NOMO-1 treated with DMSO at 0.1 percent for 48 hours (cell line): ENCODE measurements at regions not wholly inside any gene's neighbourhood (a gene's known extent, or its start where the extent isn't known, plus 50 kb on each side); places are given as distances from the start of the nearest gene placed in this dataset.

ENCODE experiments used
- DNase-seq: peaks from one replicate; lab custom pipeline; 2025; ENCODE audit not compliant: unreplicated experiment; lab: John Stamatoyannopoulos, UW

DNA sequence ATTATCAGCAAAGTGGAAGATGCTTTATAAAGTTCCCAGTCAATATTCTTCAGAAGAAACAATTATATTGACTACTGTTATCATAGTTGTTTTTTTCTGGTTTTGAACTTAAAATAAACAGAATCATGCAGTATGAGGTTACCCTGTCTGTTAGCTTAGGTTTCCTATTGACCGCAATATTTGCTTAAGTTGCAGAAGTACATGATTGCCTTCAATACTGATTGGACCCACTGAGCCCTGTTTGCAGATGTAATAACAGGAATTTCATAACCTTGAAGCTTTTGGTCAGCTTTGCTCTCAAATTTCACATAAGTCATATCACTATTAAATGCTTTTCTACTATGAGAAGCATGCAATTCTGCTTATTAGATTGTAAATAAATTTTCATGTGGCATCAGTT is 229.1 kb upstream of the FSTL5 start:
- DNase-seq: no peak

DNA sequence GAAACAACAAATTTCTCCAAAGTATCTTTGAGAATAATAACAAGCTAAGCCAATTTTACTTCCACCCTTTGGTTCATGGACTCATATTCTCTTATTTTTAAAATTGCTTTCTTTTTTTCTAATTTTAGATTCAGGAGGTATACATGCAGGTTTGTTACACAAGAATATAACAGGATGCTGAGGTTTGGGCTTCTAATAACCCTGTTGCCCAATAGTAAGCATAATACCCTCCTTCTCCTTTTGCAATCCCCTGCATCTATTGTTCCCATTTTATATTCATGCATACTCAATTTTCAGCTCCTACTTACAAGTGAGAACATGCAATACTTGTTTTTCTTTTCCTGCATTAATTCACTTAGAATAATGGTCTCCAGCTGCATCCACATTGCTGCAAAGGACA is 202.3 kb upstream of the FSTL5 start:
- DNase-seq: peak; percentile 81

DNA sequence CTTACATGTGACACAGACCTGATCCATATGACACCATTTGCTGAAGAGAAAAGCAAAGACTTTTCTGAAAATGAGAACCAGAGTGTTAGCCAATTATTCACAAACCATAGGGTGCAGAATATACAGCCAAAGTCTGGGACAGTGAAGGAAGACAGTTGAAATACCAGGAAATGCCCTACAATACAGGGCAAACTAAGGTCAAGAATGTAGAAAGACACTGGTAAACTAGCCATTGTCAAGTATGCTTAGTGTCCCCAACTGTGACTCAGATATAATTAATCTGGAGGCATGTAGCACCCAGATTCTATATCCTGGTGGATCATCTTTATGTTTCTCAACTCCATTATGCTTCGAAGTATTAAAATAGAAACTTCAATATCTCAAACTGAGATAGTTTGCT is 200.9 kb upstream of the FSTL5 start:
- peak; percentile 23 for DNase-seq

- no peak for DNase-seq
Measured at GRCh38 chr4:162360369-162361149, 196.8 kb upstream of the FSTL5 start.

DNA sequence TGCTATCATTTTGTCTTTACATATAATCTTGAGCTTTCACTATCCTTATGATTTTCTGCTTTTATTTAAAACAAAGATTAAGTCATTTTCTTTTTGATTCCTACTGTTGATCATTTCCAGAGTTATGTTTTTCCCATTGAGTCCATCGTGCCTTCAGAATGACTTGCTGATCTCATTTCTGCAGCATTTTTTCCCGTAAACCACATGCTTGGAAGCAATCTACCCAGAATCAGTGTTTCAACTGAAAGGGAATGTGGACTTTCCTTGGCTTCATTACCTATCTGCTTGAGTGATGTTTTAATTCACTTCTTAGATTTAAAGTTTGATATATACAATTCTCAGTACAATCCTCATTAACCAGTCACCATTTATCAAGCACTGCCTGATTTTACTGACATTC is 192.4 kb upstream of the FSTL5 start:
- no peak for DNase-seq

DNA sequence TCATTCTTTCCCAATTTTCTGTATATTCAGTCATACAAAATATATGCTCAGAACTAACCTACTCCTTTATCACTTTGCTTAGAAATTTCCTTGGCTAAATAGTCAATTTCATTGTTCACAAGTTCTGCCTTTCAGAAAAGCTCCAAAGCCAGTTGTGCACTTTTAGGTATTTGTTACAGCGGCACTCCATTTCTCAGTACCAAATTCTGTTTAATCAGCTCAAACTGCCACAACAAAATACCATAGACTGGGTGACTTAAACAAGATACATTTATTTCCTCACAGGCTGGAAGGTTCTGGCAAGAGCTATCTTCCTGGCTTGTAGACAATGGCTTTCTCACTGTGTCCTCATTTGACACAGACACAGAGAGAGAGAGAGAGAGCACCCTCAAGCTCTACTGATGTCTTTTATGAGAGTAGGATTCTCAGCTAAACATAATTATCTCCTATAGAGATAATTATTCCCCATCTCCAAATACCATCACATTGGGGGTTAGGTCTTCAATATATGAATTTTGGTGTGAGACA is 188.8 kb upstream of the FSTL5 start:
- no peak for DNase-seq

DNA sequence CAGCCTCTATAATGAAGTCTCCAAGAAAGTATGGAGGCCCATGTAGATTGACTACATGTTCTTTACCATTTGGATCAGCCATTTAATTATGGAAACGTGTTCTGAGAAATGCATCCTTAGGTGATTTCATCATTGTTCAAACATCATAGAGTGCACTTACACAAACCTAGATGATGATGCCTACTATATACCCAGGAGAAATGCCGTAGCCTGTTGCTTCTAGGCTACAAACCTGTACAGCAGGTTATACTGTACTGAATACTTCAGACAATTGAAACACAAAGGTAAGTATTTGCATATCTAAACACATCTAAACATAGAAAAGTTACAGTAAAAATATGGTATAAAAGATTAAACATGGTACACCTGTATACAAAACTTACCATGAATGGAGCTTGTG is 186.5 kb upstream of the FSTL5 start:
- DNase-seq: no peak

GRCh38 chr4:162349395-162349794 is 185.6 kb upstream of the FSTL5 start:
- DNase-seq: no peak

DNA sequence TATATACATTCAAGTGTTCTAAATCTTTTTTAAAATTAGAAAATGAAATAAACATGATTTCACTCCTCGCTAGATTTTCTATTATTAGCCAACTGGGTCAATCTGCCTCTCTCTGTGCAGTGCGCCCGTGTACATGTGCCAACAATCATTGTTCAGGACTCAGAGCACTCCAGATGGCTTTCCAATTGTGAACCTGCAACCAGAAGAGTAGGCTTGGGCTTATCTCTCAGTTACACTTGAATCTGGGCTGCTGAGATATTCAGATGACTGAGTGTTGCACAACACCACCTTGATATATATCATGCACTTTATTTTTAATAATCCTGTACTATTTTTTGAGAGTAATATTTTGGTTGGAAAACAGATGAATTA is 184.0 kb upstream of the FSTL5 start:
- DNase-seq: no peak

DNA sequence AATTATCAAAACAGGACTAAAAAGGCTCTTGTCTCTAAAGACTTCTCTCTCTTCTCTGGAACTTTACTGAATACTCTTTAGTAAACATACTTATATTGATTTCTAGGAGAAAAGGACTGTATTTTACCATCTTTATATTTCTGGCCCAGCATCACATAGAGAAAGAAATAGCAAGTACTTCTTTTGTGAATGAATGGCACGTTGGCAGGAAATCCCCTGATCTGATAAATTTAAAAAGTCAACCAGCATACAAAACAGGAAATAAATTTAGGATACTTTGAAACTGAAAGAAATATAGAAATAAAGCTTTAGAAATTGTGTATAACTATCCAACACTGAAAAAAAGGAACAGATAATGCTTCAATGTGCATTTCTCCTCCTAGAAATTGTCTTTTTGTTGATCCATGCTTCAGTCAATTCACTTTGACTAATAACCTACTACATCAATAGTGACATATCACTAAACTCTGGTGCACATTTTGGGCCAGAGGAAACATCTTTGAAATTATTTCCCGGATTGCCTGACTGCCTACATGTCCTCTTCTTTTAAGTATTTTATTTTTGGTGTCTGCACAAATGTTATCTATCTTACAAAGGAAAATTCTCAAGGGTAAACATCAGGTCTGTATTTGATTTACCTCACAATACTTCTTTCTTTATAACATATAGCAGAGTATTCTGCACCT is 183.5 kb upstream of the FSTL5 start:
- DNase-seq: no peak

GRCh38 chr4:162343967-162344366 is 180.2 kb upstream of the FSTL5 start:
- DNase-seq: no peak

DNA sequence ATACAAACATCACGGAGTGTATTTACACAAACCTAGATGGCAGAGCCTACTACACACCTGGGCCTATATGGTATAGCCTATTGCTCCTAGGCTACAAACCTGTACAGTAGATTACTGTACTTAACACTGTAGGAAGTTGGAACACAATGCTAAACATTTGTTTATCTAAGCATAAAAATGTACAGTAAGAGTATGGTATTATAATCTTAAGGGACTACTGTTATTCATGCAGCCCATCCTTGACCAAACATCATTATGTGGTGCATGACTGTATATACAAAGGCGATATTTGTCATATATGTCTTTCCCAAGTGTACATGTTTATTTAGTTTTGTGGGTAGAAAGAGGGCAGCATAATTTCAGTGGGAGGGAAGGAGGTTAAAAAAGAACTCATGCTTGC is 177.7 kb upstream of the FSTL5 start:
- DNase-seq: no peak

DNA sequence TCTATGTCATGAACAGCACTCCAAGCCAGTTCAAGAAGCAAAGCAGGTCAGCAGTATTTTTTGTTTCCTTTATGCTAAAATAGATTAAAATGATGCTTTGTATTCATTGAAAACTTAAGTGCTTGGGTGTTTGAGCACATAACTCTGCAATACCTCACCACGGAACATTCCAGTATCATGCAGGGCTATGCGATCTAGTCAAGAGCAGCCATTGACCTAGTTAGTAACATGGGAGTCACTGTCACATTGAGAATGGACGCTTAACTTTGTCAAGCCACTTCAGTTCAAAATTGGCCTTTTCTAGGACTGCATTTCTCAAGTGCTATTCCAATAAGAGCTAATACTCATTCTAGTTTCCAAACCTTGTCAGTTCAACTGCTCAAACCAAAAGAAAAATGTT is 160.1 kb upstream of the FSTL5 start:
- no peak for DNase-seq

GRCh38 chr4:162322054-162322453 is 158.3 kb upstream of the FSTL5 start:
- no peak for DNase-seq

- no peak for DNase-seq
Measured at GRCh38 chr4:162285753-162286152, 122.0 kb upstream of the FSTL5 start.

GRCh38 chr4:162282684-162283083 is 118.9 kb upstream of the FSTL5 start:
- no peak for DNase-seq

DNA sequence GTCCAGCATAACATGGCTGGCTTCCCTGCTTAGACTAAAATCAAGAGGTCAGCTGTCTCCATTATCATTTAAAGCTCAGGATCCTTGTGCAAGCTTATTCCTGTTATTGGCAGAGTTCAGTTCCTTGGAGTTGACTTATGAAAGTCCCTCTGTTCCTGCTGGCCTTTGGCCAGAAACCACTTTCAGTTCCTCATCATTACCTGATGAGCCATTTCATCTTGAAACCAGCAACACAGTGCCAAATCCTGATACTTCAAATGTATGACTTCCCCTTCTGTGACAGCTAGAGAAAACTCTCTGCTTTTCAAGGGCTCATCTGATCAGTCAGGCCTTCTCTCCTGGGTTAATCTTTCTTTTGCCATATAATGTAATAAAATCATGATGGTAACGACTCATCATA is 110.6 kb upstream of the FSTL5 start:
- peak; percentile 96 for DNase-seq

DNA sequence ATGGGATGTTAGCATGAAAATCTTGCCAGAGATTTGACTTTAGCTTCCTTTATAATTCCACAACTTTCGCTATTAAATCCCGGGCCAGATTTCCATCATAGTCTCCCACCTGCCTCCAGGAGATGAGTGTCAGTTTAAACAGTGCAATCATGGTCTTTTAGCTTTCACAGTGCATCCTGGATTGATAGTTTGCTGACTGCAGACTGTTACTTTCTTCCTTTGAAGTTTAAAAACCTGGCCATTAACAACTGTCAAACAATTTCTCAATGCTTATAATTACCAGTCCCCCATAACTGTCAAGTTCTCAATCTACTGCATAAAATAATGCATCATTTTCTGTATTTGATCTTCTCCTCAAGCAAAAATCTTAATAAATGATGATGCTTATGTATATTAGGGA is 108.4 kb upstream of the FSTL5 start:
- no peak for DNase-seq

DNA sequence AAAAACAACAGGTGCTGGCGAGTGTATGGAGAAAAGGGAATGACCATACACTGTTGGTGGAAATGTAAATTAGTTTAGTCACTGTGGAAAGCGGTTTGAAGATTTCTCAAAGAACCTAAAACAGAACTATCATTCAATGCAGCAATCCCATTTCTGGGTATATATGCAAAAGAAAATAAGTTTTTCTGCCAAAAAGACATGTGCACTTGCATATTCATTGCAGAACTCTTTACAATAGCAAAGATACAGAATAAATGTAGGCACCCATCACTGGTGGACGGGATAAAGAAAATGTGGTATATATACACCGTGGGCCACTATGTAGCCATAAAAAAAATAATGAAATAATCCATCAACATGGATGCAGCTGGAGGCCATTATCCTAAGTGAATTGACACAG is 105.1 kb upstream of the FSTL5 start:
- no peak for DNase-seq

GRCh38 chr4:162265802-162266201 is 102.0 kb upstream of the FSTL5 start:
- no peak for DNase-seq

DNA sequence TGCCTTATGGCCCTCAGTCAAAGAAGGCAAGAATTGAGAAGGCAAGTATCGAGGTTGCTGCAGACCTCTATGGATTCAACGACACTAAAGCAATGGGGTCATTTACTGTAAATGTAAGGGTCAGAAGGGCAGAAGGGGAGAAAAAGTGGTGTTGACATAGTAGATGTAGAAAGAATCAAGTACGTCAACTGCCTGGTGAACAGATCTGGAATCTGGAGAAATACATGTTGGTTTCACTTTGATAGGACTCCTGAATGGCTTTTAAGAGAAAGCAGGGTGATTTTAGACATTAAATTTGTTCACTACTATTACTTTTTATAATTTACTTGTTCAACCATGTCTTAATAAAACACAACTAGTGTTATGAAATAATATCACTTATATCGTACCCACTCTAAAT is 81.3 kb upstream of the FSTL5 start:
- no peak for DNase-seq

DNA sequence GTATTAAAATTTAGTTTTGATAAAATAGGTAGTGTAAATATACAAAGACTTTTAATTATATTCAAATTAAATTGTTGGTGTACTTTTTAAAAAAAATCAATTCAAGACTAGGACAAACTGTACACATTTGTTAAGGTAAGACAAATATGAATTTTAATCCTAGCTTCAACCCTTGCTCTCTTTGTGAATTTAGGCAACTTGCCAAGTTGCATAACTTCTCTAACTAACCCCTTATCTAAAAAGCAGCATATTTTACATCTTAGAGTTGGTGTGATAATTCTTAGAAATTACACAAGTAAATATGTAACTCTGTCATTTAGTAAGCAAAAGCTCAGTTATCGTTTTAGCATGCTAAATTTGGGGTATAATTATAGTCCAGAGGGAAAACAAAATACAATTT is 78.1 kb upstream of the FSTL5 start:
- DNase-seq: no peak
